ENCODE measurements at regions not wholly inside any gene's neighbourhood (a gene's known extent, or its start where the extent isn't known, plus 50 kb on each side); places are given as distances from the start of the nearest gene placed in this dataset.

GRCh38 chr10:52977581-52977980 is 205.0 kb upstream of the MBL2 start:
- Histone ChIP-seq H3K4me1 (no peaks in the 10 kb centered on the region), H3K9me3 (no peaks in the 10 kb centered on the region), H3K27ac (no peak overlapping the region), H3K27me3 (no peaks in the 10 kb centered on the region), H3K4me3 (no peak overlapping the region), H3K36me3 (no peaks in the 10 kb centered on the region)
- DNase-seq (ENCODE audit: low spot score), result no peak
- no peak for TF ChIP-seq CTCF (IDR thresholded peaks at IDR 0.05)

- Histone ChIP-seq H3K36me3 (no peaks in the 10 kb centered on the region), H3K4me3 (no peak overlapping the region), H3K27ac (no peak overlapping the region), H3K9me3 (no peaks in the 10 kb centered on the region), H3K4me1 (no peaks in the 10 kb centered on the region), H3K27me3 (no peaks in the 10 kb centered on the region)
- TF ChIP-seq CTCF (IDR thresholded peaks at IDR 0.05), result no peak
- DNase-seq (ENCODE audit: low spot score), result no peak
These were observed 195.5 kb upstream of the MBL2 start for GRCh38 chr10:52967806-52968795.

GRCh38 chr10:52966904-52967303 is 194.3 kb upstream of the MBL2 start:
- H3K4me3 ChIP-seq, result no peak overlapping the region
- H3K9me3 ChIP-seq, result no peaks in the 10 kb centered on the region
- H3K27me3 ChIP-seq, result no peaks in the 10 kb centered on the region
- no peak for DNase-seq (ENCODE audit: low spot score)
- no peaks in the 10 kb centered on the region for H3K4me1 ChIP-seq
- no peak overlapping the region for H3K27ac ChIP-seq
- H3K36me3 ChIP-seq, result no peaks in the 10 kb centered on the region
- no peak for TF ChIP-seq CTCF (IDR thresholded peaks at IDR 0.05)

GRCh38 chr10:52965938-52966401 is 193.4 kb upstream of the MBL2 start:
- Histone ChIP-seq H3K9me3 (no peaks in the 10 kb centered on the region), H3K36me3 (no peaks in the 10 kb centered on the region), H3K27ac (no peak overlapping the region), H3K27me3 (no peaks in the 10 kb centered on the region), H3K4me1 (no peaks in the 10 kb centered on the region), H3K4me3 (no peak overlapping the region)
- no peak for DNase-seq (ENCODE audit: low spot score)
- no peak for TF ChIP-seq CTCF (IDR thresholded peaks at IDR 0.05)

GRCh38 chr10:52965509-52965908 is 192.9 kb upstream of the MBL2 start:
- no peak for DNase-seq (ENCODE audit: low spot score)
- H3K36me3 ChIP-seq, result no peaks in the 10 kb centered on the region

More at GRCh38 chr10:52965509-52965908, 192.9 kb upstream of the MBL2 start:
- Histone ChIP-seq H3K9me3 (no peaks in the 10 kb centered on the region), H3K4me1 (no peaks in the 10 kb centered on the region), H3K27ac (no peak overlapping the region), H3K27me3 (no peaks in the 10 kb centered on the region), H3K4me3 (no peak overlapping the region)
- no peak for TF ChIP-seq CTCF (IDR thresholded peaks at IDR 0.05)

Measured in right atrium auricular region (tissue), 2 donors.